Nephron (organoid): ENCODE measurements at regions not wholly inside any gene's neighbourhood (a gene's known extent, or its start where the extent isn't known, plus 50 kb on each side); places are given as distances from the start of the nearest gene placed in this dataset.

Experiments
- H3K27ac Mint-ChIP-seq, 3 experiments: 2 replicates each; pipeline ENCODE4 v1.8.0; 2020; ENCODE audit warnings: mixed read lengths in 3 of 3, mild to moderate bottlenecking in 2 of 3, moderate library complexity in 1 of 3
- H3K27me3 Mint-ChIP-seq: 2 replicates; pipeline ENCODE4 v1.8.0; 2021; ENCODE audit warnings: low read depth, mild to moderate bottlenecking, moderate library complexity, mixed read lengths
- H3K36me3 Mint-ChIP-seq: 2 replicates; pipeline ENCODE4 v1.8.0; 2020; ENCODE audit warnings: low read depth, mixed read lengths
- H3K4me1 Mint-ChIP-seq: 2 replicates; pipeline ENCODE4 v1.8.0; 2020; ENCODE audit warnings: mixed read lengths
- H3K4me3 Mint-ChIP-seq, 3 experiments: 2 replicates each; pipeline ENCODE4 v1.8.0; 2020; ENCODE audit warnings: mild to moderate bottlenecking in 3 of 3, mixed read lengths in 3 of 3, moderate library complexity in 2 of 3
- H3K9me3 Mint-ChIP-seq: 2 replicates; pipeline ENCODE4 v1.8.0; 2020; ENCODE audit warnings: mixed read lengths
- CTCF ChIP-seq, 3 experiments: fragments of 200-600 bp; sonication (generic); IDR thresholded peaks; one replicate each; pipeline ENCODE4 v1.5.0; 2021; ENCODE audit warnings: antibody characterized with exemption in 3 of 3; ENCODE audit not compliant: unreplicated experiment in 3 of 3

GRCh38 chr9:99365233-99365980 lies 143.3 kb downstream of the SEC61B start:
- H3K9me3 Mint-ChIP-seq: no peaks in the 10 kb centered on the region
- H3K4me1 Mint-ChIP-seq: peaks cover 36% of the 10 kb centered on the region

DNA sequence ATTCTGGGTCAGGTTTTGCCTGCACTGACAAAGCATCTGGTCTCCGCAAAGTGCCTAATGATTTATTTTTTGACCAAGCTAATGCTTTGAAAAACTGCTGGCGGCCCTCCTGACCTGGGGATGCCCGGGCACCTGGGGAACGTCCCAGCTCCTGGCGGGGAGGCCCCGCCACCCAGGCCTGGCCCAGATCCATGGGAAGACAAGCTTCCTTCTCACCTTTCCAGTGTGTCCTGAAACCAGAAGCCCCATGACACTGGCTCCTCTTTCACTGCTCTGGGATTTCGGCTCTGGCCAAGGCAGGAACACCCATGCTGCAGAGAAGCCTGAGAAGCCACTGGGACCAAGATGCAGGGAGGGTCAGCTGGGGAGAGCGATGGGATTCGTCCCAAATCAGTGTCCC lies 144.1 kb downstream of the SEC61B start:
- H3K4me1 Mint-ChIP-seq: peaks cover 36% of the 10 kb centered on the region
- H3K27me3 Mint-ChIP-seq: peaks cover 34% of the 10 kb centered on the region
- H3K4me3 Mint-ChIP-seq: no peak overlapping the region
- H3K9me3 Mint-ChIP-seq: no peaks in the 10 kb centered on the region
- no peak overlapping the region for H3K27ac Mint-ChIP-seq
- H3K36me3 Mint-ChIP-seq: no peaks in the 10 kb centered on the region
- no peak for TF ChIP-seq CTCF (IDR thresholded peaks at IDR 0.05; ENCODE audit: unreplicated experiment in 3 of 3)

More at GRCh38 chr9:99365233-99365980, 143.3 kb downstream of the SEC61B start:
- Mint-ChIP-seq H3K4me3 (peak overlapping the region in 1 of 3 experiments; percentile 15), H3K27me3 (peaks cover 42% of the 10 kb centered on the region), H3K36me3 (no peaks in the 10 kb centered on the region), H3K27ac (peak overlapping the region in 1 of 3 experiments; percentile 7)
- no peak for TF ChIP-seq CTCF (IDR thresholded peaks at IDR 0.05; ENCODE audit: unreplicated experiment in 3 of 3)

- Mint-ChIP-seq H3K36me3 (no peaks in the 10 kb centered on the region), H3K27ac (no peak overlapping the region), H3K27me3 (peaks cover 31% of the 10 kb centered on the region), H3K4me3 (no peak overlapping the region), H3K9me3 (no peaks in the 10 kb centered on the region), H3K4me1 (peaks cover 36% of the 10 kb centered on the region)
- no peak for TF ChIP-seq CTCF (IDR thresholded peaks at IDR 0.05; ENCODE audit: unreplicated experiment in 3 of 3)
Measured at GRCh38 chr9:99366621-99367020, 144.5 kb downstream of the SEC61B start.

GRCh38 chr9:99368341-99369326 lies 146.6 kb downstream of the SEC61B start:
- H3K27ac Mint-ChIP-seq: peak overlapping the region in 2 of 3 experiments; percentile 11 to 20
- H3K4me1 Mint-ChIP-seq: peaks cover 32% of the 10 kb centered on the region
- H3K9me3 Mint-ChIP-seq: no peaks in the 10 kb centered on the region
- no peak for TF ChIP-seq CTCF (IDR thresholded peaks at IDR 0.05; ENCODE audit: unreplicated experiment in 3 of 3)
- peak overlapping the region; percentile 62 to 71 (median 69) for H3K4me3 Mint-ChIP-seq
- no peaks in the 10 kb centered on the region for H3K36me3 Mint-ChIP-seq
- H3K27me3 Mint-ChIP-seq: peaks cover 25% of the 10 kb centered on the region

- Mint-ChIP-seq H3K4me3 (peak overlapping the region; percentile 62 to 71 (median 69)), H3K9me3 (no peaks in the 10 kb centered on the region), H3K27me3 (peaks cover 20% of the 10 kb centered on the region), H3K36me3 (no peaks in the 10 kb centered on the region), H3K27ac (peak overlapping the region in 1 of 3 experiments; percentile 11), H3K4me1 (peaks cover 32% of the 10 kb centered on the region)
- TF ChIP-seq CTCF (IDR thresholded peaks at IDR 0.05; ENCODE audit: unreplicated experiment in 3 of 3): no peak
Measured at GRCh38 chr9:99369327-99369722, 147.2 kb downstream of the SEC61B start.
